ENCODE measurements at regions not wholly inside any gene's neighbourhood (a gene's known extent, or its start where the extent isn't known, plus 50 kb on each side); places are given as distances from the start of the nearest gene placed in this dataset.
A peak's percentile ranks its signal among the peaks of the same experiment; 100 is the strongest.

DNA sequence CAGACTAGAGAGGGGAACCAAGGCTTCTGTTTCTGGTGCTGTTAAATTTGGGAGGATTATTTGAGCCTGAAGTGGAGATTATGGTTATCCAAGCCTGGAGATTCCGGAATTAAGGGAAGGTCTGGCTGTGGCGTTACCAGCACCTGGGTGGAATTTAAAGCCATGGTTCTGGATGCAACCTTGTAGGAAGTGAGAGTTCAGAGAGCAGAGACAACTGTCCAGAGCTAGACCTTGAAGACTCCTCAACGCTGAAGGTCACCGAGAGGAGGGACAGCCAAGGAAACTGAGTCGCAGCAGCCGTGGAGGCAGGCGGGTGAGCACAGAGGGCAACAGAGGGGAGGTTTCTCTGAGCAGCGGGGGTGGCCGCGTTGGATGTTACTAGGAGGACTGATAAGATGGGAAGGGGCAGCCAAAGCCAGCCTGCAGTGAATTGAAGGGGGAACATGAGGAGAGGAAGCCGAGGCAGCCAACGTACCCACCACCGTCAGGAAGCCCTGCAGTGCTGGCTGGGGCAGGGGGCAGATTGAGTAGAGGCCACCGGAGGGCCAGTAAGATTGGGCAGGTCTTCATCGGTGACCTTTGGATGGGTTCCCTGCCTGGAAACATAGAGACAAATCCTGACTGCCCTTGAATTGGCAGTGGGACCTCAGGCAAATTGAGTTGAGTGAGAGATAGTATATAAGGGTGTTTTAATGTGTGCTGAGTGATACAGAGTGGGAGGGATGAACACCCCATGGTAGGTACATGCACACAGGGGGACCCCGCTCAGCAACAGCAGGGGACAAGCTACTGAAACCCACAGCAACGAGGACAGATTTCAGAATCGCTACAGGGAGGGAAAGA is 90.3 kb downstream of the SNX5 start (continued):
- no peak for TF ChIP-seq ZNF598 (CRISPR knock-in tag; IDR thresholded peaks at IDR 0.05; ENCODE audit: borderline replicate concordance)
- TF ChIP-seq, protein P1, sequence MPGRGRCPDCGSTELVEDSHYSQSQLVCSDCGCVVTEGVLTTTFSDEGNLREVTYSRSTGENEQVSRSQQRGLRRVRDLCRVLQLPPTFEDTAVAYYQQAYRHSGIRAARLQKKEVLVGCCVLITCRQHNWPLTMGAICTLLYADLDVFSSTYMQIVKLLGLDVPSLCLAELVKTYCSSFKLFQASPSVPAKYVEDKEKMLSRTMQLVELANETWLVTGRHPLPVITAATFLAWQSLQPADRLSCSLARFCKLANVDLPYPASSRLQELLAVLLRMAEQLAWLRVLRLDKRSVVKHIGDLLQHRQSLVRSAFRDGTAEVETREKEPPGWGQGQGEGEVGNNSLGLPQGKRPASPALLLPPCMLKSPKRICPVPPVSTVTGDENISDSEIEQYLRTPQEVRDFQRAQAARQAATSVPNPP (CRISPR knock-in tag; IDR thresholded peaks at IDR 0.05) = 0 out of 2 replicates have a peak, but pooled peaks have one; percentile 6
- TF ChIP-seq ZSCAN25 (CRISPR knock-in tag; IDR thresholded peaks at IDR 0.05) = no peak; the same call in 1 of the 2 replicates
- TF ChIP-seq ZNF468 (CRISPR knock-in tag; IDR thresholded peaks at IDR 0.05) = no peak
- no peak for TF ChIP-seq MAFK (conservative IDR thresholded peaks at IDR 0.05 in 1 of 2, IDR thresholded peaks at IDR 0.05 in 1 of 2; ENCODE audit: low read length in 2 of 2)
- no peak for TF ChIP-seq SRSF1 (optimal IDR thresholded peaks at IDR 0.05; ENCODE audit: low read depth, low read length)
- TF ChIP-seq KDM1A (CRISPR knock-in tag; IDR thresholded peaks at IDR 0.05) = no peak
- TF ChIP-seq MAFG (CRISPR knock-in tag; IDR thresholded peaks at IDR 0.05) = no peak
- TF ChIP-seq SIN3A (IDR thresholded peaks at IDR 0.05; ENCODE audit: borderline replicate concordance, low read depth, low read length) = no peak
- no peak for TF ChIP-seq ZFYVE20 (CRISPR knock-in tag; IDR thresholded peaks at IDR 0.05; ENCODE audit: borderline replicate concordance, low read depth)
- TF ChIP-seq ZBTB1 (CRISPR knock-in tag; IDR thresholded peaks at IDR 0.05; ENCODE audit: borderline replicate concordance) = no peak
- TF ChIP-seq ZNF441 (CRISPR knock-in tag; IDR thresholded peaks at IDR 0.05; ENCODE audit: borderline replicate concordance) = no peak
- TF ChIP-seq, protein P2, sequence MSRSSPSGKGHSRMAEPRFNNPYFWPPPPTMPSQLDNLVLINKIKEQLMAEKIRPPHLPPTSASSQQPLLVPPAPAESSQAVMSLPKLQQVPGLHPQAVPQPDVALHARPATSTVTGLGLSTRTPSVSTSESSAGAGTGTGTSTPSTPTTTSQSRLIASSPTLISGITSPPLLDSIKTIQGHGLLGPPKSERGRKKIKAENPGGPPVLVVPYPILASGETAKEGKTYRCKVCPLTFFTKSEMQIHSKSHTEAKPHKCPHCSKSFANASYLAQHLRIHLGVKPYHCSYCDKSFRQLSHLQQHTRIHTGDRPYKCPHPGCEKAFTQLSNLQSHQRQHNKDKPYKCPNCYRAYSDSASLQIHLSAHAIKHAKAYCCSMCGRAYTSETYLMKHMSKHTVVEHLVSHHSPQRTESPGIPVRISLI (CRISPR knock-in tag; IDR thresholded peaks at IDR 0.05; ENCODE audit: borderline replicate concordance) = no peak
- TF ChIP-seq ARID2 (CRISPR knock-in tag; IDR thresholded peaks at IDR 0.05; ENCODE audit: borderline replicate concordance) = no peak
- TF ChIP-seq, protein P3, sequence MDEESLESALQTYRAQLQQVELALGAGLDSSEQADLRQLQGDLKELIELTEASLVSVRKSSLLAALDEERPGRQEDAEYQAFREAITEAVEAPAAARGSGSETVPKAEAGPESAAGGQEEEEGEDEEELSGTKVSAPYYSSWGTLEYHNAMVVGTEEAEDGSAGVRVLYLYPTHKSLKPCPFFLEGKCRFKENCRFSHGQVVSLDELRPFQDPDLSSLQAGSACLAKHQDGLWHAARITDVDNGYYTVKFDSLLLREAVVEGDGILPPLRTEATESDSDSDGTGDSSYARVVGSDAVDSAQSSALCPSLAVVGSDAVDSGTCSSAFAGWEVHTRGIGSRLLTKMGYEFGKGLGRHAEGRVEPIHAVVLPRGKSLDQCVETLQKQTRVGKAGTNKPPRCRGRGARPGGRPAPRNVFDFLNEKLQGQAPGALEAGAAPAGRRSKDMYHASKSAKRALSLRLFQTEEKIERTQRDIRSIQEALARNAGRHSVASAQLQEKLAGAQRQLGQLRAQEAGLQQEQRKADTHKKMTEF (CRISPR knock-in tag; IDR thresholded peaks at IDR 0.05) = no peak; the same call in 1 of the 2 replicates
- no peak for TF ChIP-seq PAWR (CRISPR knock-in tag; IDR thresholded peaks at IDR 0.05; ENCODE audit: borderline replicate concordance)
- no peak for TF ChIP-seq ZNF264 (CRISPR knock-in tag; IDR thresholded peaks at IDR 0.05)
- 0 out of 2 replicates have a peak, but pooled peaks have one; percentile 15 for TF ChIP-seq KMT2A (CRISPR knock-in tag; IDR thresholded peaks at IDR 0.05)
- no peak for TF ChIP-seq RNF2 (conservative IDR thresholded peaks at IDR 0.05; ENCODE audit: low read depth)
- TF ChIP-seq, protein P4, sequence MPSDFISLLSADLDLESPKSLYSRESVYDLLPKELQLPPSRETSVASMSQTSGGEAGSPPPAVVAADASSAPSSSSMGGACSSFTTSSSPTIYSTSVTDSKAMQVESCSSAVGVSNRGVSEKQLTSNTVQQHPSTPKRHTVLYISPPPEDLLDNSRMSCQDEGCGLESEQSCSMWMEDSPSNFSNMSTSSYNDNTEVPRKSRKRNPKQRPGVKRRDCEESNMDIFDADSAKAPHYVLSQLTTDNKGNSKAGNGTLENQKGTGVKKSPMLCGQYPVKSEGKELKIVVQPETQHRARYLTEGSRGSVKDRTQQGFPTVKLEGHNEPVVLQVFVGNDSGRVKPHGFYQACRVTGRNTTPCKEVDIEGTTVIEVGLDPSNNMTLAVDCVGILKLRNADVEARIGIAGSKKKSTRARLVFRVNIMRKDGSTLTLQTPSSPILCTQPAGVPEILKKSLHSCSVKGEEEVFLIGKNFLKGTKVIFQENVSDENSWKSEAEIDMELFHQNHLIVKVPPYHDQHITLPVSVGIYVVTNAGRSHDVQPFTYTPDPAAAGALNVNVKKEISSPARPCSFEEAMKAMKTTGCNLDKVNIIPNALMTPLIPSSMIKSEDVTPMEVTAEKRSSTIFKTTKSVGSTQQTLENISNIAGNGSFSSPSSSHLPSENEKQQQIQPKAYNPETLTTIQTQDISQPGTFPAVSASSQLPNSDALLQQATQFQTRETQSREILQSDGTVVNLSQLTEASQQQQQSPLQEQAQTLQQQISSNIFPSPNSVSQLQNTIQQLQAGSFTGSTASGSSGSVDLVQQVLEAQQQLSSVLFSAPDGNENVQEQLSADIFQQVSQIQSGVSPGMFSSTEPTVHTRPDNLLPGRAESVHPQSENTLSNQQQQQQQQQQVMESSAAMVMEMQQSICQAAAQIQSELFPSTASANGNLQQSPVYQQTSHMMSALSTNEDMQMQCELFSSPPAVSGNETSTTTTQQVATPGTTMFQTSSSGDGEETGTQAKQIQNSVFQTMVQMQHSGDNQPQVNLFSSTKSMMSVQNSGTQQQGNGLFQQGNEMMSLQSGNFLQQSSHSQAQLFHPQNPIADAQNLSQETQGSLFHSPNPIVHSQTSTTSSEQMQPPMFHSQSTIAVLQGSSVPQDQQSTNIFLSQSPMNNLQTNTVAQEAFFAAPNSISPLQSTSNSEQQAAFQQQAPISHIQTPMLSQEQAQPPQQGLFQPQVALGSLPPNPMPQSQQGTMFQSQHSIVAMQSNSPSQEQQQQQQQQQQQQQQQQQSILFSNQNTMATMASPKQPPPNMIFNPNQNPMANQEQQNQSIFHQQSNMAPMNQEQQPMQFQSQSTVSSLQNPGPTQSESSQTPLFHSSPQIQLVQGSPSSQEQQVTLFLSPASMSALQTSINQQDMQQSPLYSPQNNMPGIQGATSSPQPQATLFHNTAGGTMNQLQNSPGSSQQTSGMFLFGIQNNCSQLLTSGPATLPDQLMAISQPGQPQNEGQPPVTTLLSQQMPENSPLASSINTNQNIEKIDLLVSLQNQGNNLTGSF (CRISPR knock-in tag; IDR thresholded peaks at IDR 0.05) = no peak
- no peak for TF ChIP-seq ZNF253 (CRISPR knock-in tag; IDR thresholded peaks at IDR 0.05; ENCODE audit: borderline replicate concordance)

All from HepG2 (cell line).